Astrocyte of the cerebellum (primary cell): ENCODE measurements at regions not wholly inside any gene's neighbourhood (a gene's known extent, or its start where the extent isn't known, plus 50 kb on each side); places are given as distances from the start of the nearest gene placed in this dataset.

Experiments
- DNase-seq: peaks from one replicate; pipeline ENCODE4 v3.0.0-alpha.2; 2011; ENCODE audit warnings: low read depth
- H3K4me3 ChIP-seq: 2 replicates; pipeline ENCODE4 v1.5.1; 2011; ENCODE audit warnings: mild to moderate bottlenecking, low read depth, low read length, moderate library complexity
- in situ Hi-C: cut with HindIII; loops from 2 replicates; pipeline ENCODE4 v1.10.0; 2017; ENCODE audit warnings: low sequenced_read_pairs
- TF ChIP-seq, protein P1 (sequence below): IDR thresholded peaks from 2 replicates; pipeline ENCODE4 v1.5.1; 2012; ENCODE audit warnings: low read length, low read depth, moderate library complexity, mild to moderate bottlenecking; ENCODE audit errors: missing control alignments

GRCh38 chr18:51687845-51688585, 490.5 kb upstream of the MEX3C start:
- TF ChIP-seq, protein P1, sequence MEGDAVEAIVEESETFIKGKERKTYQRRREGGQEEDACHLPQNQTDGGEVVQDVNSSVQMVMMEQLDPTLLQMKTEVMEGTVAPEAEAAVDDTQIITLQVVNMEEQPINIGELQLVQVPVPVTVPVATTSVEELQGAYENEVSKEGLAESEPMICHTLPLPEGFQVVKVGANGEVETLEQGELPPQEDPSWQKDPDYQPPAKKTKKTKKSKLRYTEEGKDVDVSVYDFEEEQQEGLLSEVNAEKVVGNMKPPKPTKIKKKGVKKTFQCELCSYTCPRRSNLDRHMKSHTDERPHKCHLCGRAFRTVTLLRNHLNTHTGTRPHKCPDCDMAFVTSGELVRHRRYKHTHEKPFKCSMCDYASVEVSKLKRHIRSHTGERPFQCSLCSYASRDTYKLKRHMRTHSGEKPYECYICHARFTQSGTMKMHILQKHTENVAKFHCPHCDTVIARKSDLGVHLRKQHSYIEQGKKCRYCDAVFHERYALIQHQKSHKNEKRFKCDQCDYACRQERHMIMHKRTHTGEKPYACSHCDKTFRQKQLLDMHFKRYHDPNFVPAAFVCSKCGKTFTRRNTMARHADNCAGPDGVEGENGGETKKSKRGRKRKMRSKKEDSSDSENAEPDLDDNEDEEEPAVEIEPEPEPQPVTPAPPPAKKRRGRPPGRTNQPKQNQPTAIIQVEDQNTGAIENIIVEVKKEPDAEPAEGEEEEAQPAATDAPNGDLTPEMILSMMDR, result no peak
- in situ Hi-C loops, result no loop called here
- H3K4me3 ChIP-seq, result no peak overlapping the region
- no peak for DNase-seq

- in situ Hi-C loops, result no loop called here
- TF ChIP-seq, protein P1, result no peak
- no peak overlapping the region for H3K4me3 ChIP-seq
- DNase-seq, result no peak
These were observed 495.1 kb upstream of the MEX3C start for GRCh38 chr18:51692612-51693011.

DNA sequence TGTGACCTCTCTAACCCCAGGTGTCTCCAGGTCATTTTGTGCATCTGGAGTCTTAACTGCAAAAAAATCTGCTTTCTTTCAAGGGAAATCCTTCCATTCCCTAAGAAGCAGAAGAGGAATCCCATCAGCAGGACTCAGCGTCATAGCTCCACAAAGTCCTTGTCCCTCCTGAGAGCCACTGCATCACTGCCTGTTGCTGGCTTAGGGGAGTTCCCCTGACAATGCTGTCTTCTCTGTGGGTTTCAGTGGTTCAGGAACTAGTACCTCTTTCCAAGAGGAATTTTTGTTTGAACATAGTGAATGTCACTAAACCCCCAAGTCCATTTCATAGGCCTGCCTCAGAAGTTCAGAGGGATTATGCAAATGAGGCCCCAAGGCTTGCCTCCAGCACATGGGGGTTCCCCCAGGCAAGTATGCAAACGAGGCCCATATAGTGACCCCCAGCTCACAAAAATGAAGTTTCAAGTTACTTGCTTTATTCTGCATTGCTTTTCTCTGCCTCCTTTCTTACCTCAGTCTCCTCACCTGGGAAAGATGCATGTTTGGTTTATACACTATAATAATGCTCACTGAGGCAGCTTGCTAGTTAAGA, 513.9 kb upstream of the MEX3C start:
- TF ChIP-seq, protein P1, result no peak
- in situ Hi-C loops, result no loop called here
- DNase-seq, result no peak
- H3K4me3 ChIP-seq, result no peak overlapping the region

DNA sequence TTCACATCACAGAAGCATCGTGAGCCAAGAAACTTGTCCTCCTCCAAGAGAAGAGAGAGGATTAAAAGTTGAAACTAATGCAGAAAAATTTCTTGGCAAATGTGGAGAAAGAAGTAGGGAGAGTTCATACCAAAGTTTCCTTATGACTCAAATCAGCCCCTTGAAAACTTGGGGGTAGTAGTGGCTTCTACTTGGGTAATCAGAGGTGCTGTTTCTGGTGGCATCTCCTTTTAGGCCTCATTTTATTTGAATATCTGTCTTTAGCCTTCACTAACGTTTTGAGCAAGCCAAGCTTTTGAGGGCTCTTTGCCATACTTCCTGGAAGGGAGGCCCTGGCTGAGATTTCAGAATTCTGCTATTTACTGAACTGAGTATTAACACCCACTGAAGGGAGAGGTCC, 515.3 kb upstream of the MEX3C start:
- no peak for DNase-seq
- H3K4me3 ChIP-seq, result no peak overlapping the region
- in situ Hi-C loops, result no loop called here
- TF ChIP-seq, protein P1, result no peak

DNA sequence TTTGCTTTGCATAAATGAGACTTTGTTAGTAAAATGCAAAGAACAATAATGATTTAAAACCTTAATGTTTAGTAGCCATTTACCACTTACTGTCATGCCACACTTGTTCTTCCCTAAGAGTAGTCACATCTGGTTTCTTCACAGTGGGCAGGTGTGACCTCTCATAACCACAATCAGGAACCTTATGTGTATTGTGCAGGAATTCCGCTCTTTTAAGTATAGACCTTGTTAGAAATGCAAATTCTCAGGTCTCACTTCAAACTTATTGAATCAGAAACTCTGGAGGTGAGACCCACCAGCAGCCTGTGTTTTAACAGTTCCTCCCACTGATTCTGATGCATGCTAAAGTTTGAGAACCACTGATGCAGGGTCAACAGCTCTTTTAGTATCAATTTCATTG, 518.8 kb upstream of the MEX3C start:
- no peak overlapping the region for H3K4me3 ChIP-seq
- TF ChIP-seq, protein P1, result no peak
- DNase-seq, result no peak
- in situ Hi-C loops, result no loop called here

DNA sequence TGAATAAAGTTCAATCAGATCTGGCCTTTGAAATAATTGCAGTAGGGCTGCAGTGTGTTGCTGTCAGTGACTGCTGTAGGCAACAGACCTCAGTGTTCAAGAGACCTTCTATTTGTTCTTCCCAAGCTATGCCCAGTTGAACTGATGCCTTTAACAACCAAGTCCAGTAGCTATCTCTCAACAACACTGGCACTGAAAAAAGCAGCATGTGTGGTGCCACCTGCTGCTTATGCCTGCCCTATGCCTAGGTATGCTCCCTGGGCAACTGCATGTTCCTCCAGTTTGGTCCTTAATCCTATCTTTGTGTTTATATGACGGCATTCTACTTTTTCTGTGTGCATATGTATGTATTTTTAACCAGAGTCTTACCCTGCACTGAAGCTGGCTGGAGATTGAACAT, 523.9 kb upstream of the MEX3C start:
- in situ Hi-C loops, result no loop called here
- TF ChIP-seq, protein P1, result no peak
- no peak overlapping the region for H3K4me3 ChIP-seq
- DNase-seq, result no peak
